Endodermal cell (in vitro differentiated cells): ENCODE measurements at regions not wholly inside any gene's neighbourhood (a gene's known extent, or its start where the extent isn't known, plus 50 kb on each side); places are given as distances from the start of the nearest gene placed in this dataset.
A peak's percentile ranks its signal among the peaks of the same experiment; 100 is the strongest.

Experiments
- DNase-seq: peaks from one replicate; pipeline ENCODE4 v3.0.0-alpha.2; 2017
- H3K27ac ChIP-seq: 2 replicates; pipeline ENCODE4 v1.5.1; 2013; ENCODE audit warnings: mild to moderate bottlenecking, low read depth, low read length, moderate library complexity
- H3K27me3 ChIP-seq: 2 replicates; pipeline ENCODE4 v1.6.1; 2013; ENCODE audit warnings: mild to moderate bottlenecking, low read length, moderate library complexity; ENCODE audit not compliant: insufficient read depth, control insufficient read depth, poor library complexity, severe bottlenecking
- H3K36me3 ChIP-seq: 2 replicates; pipeline ENCODE4 v1.7.0; 2013; ENCODE audit warnings: mild to moderate bottlenecking, low read length, moderate library complexity; ENCODE audit not compliant: control insufficient read depth, insufficient read depth
- H3K4me1 ChIP-seq: one replicate; pipeline ENCODE4 v1.7.0; 2013; ENCODE audit warnings: low read length; ENCODE audit not compliant: control insufficient read depth, insufficient read depth
- H3K4me3 ChIP-seq: 2 replicates; pipeline ENCODE4 v1.5.1; 2013; ENCODE audit warnings: mild to moderate bottlenecking, low read length, moderate library complexity
- H3K9ac ChIP-seq: 2 replicates; pipeline ENCODE4 v1.6.1; 2013; ENCODE audit warnings: mild to moderate bottlenecking, low read length, moderate library complexity; ENCODE audit not compliant: poor library complexity, severe bottlenecking; ENCODE audit errors: extremely low read depth
- H3K9me3 ChIP-seq: 2 replicates; pipeline ENCODE4 v1.6.1; 2013; ENCODE audit warnings: mild to moderate bottlenecking, low read length, moderate library complexity; ENCODE audit not compliant: control insufficient read depth
- H3K27ac Mint-ChIP-seq: 2 replicates; pipeline ENCODE4 v1.8.0; 2020; ENCODE audit warnings: mixed read lengths
- H3K27me3 Mint-ChIP-seq: 2 replicates; pipeline ENCODE4 v1.8.0; 2021; ENCODE audit warnings: mild to moderate bottlenecking, mixed read lengths; ENCODE audit not compliant: insufficient read depth
- H3K36me3 Mint-ChIP-seq: 2 replicates; pipeline ENCODE4 v1.8.0; 2020; ENCODE audit warnings: low read depth, mixed read lengths
- H3K4me1 Mint-ChIP-seq: 2 replicates; pipeline ENCODE4 v1.8.0; 2020; ENCODE audit warnings: mixed read lengths
- H3K4me3 Mint-ChIP-seq: 2 replicates; pipeline ENCODE4 v1.8.0; 2020; ENCODE audit warnings: mild to moderate bottlenecking, moderate library complexity, mixed read lengths
- H3K9me3 Mint-ChIP-seq: 2 replicates; pipeline ENCODE4 v1.8.0; 2020; ENCODE audit warnings: mild to moderate bottlenecking, mixed read lengths
- CTCF ChIP-seq: fragments of 200-600 bp; sonication (generic); conservative IDR thresholded peaks from 2 replicates; pipeline ENCODE4 v1.5.0; 2021; ENCODE audit warnings: antibody characterized with exemption, mild to moderate bottlenecking
- WGBS, 2 experiments: methylation state at CpG; one replicate each; pipeline versions ENCODE4 v1.1.5 to v1.1.7; 2013; ENCODE audit warnings: missing lambda C conversion rate in 2 of 2, mixed read lengths in 1 of 2; ENCODE audit not compliant: insufficient coverage in 1 of 2, insufficient read length in 1 of 2; 5-methylcytosine and 5-hydroxymethylcytosine counted together

GRCh38 chr13:75231235-75231634 is 250.7 kb downstream of the TBC1D4 start:
- H3K36me3 ChIP-seq, result no peaks in the 10 kb centered on the region
- no peak overlapping the region for H3K4me3 Mint-ChIP-seq
- H3K9me3 Mint-ChIP-seq, result no peaks in the 10 kb centered on the region
- 93% methylated on average over 1 of the region's 1 CpG; no CpG with 5 or more reads in 1 of the 2 experiments for WGBS, 2 experiments
- no peaks in the 10 kb centered on the region for H3K27me3 Mint-ChIP-seq
- DNase-seq, result no peak
- no peaks in the 10 kb centered on the region for H3K9me3 ChIP-seq
- no peaks in the 10 kb centered on the region for H3K27me3 ChIP-seq
- no peaks in the 10 kb centered on the region for H3K4me1 ChIP-seq
- peaks cover 2% of the 10 kb centered on the region for H3K4me1 Mint-ChIP-seq
- H3K9ac ChIP-seq, result no peak overlapping the region
- no peak for TF ChIP-seq CTCF
- no peak overlapping the region for H3K27ac ChIP-seq
- H3K27ac Mint-ChIP-seq, result no peak overlapping the region
- no peaks in the 10 kb centered on the region for H3K36me3 Mint-ChIP-seq
- H3K4me3 ChIP-seq, result no peak overlapping the region

GRCh38 chr13:75226733-75227435 is 255.1 kb downstream of the TBC1D4 start:
- Mint-ChIP-seq H3K4me3 (no peak overlapping the region), H3K27me3 (peaks cover 3% of the 10 kb centered on the region), H3K9me3 (no peaks in the 10 kb centered on the region), H3K4me1 (peaks cover 2% of the 10 kb centered on the region), H3K36me3 (no peaks in the 10 kb centered on the region), H3K27ac (no peak overlapping the region)
- Histone ChIP-seq H3K9ac (no peak overlapping the region), H3K36me3 (no peaks in the 10 kb centered on the region), H3K27ac (no peak overlapping the region), H3K9me3 (no peaks in the 10 kb centered on the region), H3K4me3 (no peak overlapping the region), H3K27me3 (peaks cover under 1% of the 10 kb centered on the region), H3K4me1 (no peaks in the 10 kb centered on the region)
- 93 to 94% methylated on average over 2 to 3 of the region's 3 CpGs for WGBS, 2 experiments
- DNase-seq, result no peak
- no peak for TF ChIP-seq CTCF

GRCh38 chr13:75226092-75226491 is 255.9 kb downstream of the TBC1D4 start:
- no peak overlapping the region for H3K9ac ChIP-seq
- no peak overlapping the region for H3K4me3 ChIP-seq
- no peaks in the 10 kb centered on the region for H3K4me1 ChIP-seq
- no peaks in the 10 kb centered on the region for H3K9me3 ChIP-seq
- WGBS, 2 experiments, result 90 to 93% methylated on average over 4 to 9 of the region's 9 CpGs
- H3K4me1 Mint-ChIP-seq, result peaks cover 2% of the 10 kb centered on the region
- H3K27ac ChIP-seq, result no peak overlapping the region
- H3K27me3 ChIP-seq, result peaks cover 8% of the 10 kb centered on the region
- H3K9me3 Mint-ChIP-seq, result no peaks in the 10 kb centered on the region
- no peaks in the 10 kb centered on the region for H3K36me3 Mint-ChIP-seq
- no peak overlapping the region for H3K4me3 Mint-ChIP-seq
- H3K27ac Mint-ChIP-seq, result no peak overlapping the region
- DNase-seq, result peak; percentile 83
- peaks cover 9% of the 10 kb centered on the region for H3K27me3 Mint-ChIP-seq
- TF ChIP-seq CTCF, result peak; percentile 23
- H3K36me3 ChIP-seq, result no peaks in the 10 kb centered on the region
